Suppressor macrophage treated with lipopolysaccharide for 1 hour (primary cell): ENCODE measurements at regions not wholly inside any gene's neighbourhood (a gene's known extent, or its start where the extent isn't known, plus 50 kb on each side); places are given as distances from the start of the nearest gene placed in this dataset.

Experiments used
- DNase-seq, 3 donors: peaks; one replicate each; pipeline ENCODE4 v3.0.0-alpha.2; 2020 to 2022

DNA sequence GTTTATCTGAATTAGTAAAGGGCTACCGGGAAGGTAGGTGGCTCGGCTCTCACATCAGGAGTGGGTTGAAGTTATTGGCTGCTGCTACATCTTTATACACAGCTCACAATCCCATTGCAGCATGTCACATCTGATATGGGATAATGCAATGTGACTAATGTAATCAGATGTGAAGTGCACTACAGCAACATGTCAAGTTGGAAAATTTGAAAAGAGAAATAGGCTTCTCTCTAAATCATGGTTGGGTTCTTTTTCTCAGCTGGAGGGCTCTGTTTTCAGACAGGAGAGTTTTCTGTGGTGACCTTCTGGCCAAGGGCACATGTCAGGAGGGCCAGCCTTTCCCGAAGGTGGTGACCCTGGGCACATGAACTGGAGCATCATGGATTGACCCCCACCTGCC lies 337.5 kb downstream of the HRH4 start:
- no peak for DNase-seq

DNA sequence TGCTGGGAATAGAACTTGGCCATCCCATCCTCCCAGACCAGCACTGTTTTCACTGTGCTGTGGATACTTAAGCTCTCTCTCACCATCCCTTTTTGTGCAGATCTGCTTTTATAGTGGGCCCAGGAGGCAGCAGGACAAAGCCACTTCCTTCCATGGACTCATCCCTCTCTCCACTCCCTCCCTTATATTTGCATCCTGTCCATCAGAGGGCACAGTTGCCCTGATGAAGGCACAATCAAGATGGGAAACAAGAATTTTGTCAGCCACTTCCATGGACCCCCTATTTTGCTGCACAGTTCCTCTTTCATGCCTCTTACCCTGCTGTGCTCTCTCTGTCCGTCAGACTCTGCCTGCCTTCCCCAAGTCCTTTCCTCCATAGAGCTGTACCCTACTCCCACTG lies 338.7 kb downstream of the HRH4 start:
- no peak for DNase-seq

DNA sequence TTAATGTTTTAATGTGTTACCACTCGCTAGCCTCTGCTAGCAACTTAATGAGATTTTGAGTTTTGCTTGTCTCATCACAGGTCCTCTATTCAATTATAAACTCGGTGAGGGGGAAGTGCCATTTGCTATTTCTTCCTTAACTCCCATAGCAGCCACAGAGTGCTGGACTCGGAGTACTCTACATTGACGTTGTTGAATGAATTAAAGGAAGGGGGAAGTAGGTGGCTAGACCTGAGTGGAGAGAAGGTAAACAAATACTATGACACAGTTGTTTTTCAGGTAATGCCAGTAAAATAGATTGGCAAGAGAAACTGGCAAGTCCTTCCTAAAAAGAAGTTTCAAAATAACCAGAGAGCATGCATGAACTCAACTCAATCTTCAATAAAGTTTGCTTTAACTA lies 339.3 kb downstream of the HRH4 start:
- no peak for DNase-seq

DNA sequence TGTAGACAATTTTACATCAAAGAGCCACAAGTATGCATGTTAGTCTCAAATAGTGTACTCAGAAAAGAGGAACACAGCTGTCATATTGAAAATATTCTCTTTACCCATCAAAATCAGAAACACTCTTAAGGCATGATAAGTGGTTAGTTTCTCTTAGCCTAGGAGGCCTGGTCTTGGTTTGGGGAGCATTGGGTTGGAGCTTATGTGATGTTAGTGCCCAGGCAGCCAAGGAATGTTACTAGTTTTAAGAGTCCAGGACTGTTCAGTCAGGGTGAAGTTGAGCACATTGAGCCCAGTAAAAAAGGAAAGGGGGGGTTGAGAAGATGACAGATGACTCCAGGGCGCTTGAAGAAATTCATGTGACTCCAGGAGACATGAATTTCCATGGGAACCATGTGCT lies 340.6 kb downstream of the HRH4 start:
- no peak for DNase-seq

DNA sequence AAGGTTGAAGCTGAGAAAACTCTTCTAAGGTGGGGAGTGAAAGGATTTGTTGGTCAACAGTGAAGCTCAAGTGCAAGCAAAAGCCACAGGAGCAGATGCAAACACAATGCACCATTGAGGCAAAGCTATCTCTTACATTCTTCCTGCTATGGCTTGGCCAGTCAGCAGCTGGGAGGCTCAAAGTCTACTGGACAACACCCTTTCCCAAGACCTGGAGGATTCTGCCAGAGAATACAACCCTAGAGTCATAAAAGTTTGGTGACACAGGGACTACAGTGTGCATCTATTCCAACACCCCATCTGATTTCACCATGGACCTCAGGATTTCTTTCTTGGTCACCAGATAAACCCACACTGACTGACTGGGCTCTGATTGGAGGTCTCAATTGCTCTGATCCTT lies 342.0 kb downstream of the HRH4 start:
- no peak for DNase-seq

DNA sequence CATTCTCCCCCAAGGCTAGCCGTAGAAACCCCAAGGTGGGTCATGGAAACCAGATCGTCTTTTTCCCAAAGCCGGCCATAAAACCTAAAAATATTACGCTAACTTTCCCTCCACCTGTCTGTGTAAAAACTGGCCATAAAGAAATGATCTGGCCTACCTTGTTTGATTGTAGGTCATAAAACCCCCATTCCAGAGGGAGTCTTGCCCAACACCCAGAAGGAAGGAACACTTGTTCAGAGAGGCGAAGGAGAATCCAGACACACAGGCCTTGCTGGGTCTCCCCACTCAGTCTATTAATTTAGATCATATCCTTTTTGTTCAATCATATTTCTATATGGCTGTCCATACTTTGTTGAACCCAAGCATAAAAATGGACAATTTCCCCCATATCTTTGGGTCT lies 344.7 kb downstream of the HRH4 start:
- DNase-seq: no peak

DNA sequence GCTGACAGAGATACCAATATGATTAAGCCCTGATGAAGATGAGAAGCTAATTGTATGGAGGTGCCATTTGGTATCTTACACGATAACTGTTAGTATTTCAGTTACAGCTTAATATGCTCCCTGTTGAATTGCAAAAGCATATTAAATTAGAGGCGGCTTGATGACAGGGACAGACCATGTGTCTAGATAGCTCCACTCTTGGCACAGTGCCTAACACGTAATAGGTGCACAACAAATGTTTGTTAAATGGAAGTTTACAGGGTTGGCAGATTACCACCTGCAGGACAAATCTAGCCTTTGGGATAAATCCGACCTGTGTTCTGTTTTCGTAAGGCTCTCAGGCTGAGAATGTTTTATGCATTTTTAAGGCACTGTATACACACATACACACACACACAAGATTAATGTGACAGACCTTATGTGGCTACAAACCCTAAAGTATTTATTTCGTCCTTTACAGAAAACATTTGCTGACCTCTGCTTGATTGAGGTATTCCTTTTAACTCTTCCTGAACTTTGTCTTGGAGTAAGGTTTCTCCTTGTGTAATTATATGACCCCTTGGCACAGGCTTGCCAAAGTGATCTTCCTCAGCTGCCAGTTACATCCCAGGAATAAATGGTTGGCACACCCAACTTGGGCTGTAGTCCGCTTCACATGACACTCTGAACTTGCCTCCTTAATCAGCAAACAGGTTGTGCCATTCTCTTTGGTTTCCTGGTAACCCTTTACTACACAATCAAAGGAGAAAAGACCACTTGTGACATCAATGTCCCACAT lies 348.9 kb downstream of the HRH4 start:
- no peak for DNase-seq

DNA sequence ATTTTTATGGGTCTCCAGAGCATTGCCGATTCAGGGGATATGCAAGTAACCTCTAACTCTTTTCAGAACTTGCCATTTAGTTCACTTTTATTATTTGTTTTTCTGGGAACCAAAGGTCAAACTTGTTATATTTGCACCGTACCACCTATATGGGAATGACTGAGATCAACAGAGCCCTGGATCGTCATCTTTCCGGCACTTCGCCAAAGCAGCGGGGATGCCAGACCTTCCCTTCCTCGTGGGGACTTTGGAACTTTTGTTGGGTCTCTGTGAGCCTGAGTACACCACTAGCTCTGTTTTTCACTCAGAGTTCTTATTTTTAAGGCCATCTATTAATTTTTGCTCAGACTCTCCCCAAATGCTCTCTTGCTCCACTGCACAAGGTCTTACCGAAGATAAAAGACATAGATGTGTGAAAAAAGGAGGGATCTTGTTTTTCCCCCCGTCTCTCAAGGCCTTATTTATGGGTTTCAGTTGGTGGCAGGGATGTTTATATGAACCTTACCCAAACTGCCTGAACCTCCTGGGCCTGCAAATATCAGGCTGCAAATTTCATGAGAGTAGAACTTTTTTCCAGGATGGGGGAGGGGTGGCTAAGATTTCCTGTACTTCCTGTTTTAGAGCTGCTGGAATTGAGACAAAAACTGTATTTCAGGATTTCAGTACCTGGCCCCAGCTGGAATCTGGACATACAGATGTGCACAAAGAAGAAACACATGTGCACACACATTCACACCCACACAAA lies 350.3 kb downstream of the HRH4 start:
- DNase-seq: no peak

DNA sequence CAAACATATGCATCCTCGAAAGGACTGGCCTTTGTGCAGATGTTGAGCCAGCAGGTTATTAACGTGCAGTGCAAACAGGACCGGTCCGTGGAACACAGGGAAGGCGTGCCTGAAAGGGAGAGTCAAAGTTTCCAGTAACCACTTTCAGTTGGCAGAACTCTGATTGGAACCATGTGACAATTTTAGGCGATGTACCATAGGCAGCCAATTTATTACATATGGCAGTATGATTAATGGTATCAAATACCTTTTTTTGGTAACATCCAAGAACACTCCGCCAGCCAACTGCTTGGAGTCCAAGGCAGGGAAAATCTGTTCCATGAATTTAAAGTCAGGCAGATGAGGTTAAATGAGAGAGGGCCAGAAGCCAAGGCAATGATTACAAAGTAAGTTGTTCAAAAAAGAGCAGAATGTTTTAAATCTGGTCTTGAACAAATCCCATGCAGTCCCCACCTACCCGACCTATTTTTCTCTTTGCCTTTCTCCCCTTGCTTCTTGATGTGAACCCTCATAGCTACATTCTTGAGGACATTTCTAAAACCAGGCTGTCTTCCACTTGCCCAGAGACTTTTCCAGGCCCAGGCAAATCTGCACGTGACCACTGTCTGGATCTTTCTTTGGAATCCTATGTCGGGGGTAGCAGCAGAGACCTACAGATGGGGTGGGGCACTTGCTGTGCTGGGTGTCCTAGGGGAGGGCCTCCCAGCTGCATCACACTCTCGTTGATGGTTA lies 351.7 kb downstream of the HRH4 start:
- no peak for DNase-seq

DNA sequence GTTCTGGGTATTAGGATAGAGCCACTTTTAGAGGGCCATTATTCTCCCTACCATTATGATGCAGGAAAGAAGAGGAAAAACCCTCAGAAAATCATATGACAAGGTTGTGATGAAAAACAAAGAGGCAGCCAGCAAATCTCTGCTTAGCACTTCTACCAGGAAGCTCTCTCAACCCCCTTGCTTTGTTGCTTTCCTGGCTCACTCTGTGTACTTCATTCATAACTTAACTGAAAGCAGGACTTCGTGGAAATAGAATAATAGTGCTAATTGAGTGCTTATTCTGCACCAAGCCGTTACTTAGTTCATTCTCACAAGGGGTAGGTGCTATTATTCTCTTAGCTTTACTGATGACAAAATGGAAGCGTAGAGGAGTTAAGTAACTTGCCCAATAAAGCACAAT lies 354.1 kb downstream of the HRH4 start:
- DNase-seq: no peak

DNA sequence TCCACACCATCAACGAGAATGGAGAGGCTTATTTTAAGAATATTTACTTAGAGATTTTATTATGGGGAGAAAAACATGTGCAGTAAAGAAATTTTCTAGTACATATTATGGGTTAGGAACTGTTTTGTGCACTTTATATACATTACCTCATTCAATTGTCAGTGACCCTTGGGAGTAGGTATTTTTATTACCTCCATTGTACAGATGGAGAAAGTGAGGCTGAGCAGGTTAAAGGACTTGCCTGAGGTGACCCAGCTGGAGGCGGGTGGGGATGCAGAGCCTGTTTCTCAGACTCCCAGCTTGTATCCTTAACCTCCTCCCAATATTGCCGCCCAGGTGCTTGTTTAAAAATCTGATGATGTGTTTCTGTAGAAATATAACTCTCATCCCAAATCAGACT lies 356.7 kb downstream of the HRH4 start:
- DNase-seq: no peak

DNA sequence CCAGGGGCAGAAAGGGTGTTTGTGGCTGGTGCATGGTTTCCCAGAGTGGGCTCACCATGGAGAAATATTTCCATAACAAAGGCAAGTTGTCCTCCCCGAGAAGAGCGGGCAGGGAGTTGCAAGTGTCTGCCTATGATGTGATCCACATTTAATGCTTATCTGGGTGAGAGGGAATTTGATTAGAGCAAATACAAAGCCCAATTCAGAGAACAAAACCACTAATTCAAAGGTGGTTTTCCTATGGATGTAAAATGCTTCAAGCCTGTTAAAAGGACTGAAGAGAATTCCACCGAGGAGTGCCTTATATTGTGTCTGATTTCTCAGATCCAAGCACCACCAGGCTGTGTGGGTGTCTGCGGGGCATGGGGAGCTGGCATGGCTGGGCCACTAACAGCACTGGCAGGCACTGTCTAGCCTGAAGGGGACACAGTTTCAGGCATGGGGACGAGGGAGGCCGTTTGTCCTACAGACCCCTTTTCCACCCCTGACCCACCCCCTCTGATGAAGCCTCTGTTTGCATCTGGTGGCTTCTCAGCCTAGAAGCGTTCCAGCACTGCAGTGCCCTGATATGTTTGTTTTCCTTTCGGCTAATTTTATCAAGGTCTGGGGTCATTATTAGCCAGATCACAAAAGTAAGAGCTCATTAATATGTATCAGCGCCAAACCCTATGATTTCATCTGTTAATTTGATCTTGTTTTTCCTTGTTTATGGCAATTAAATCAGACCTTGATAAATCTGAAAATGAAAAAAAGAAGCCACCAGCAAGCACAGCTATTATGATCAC lies 357.3 kb downstream of the HRH4 start:
- no peak for DNase-seq

DNA sequence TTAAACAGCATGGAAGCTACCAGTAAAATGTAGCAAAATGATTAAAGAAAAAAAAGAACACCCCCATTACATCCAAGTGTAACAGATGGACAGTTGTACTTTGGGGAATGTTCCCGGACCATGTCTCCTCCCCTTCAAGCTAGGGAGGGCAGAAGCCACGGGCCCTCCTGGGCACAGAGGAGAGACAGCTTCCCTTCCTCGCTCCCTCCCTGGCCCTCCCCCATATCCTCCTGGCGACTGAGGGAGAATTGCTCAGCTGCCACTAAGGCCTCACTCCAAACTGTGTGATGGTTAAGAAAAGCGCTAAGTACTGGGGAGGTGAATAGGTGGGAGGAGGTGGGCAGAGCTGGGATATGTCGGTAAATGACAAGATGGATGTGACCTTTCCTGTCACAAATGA lies 358.0 kb downstream of the HRH4 start:
- no peak for DNase-seq

DNA sequence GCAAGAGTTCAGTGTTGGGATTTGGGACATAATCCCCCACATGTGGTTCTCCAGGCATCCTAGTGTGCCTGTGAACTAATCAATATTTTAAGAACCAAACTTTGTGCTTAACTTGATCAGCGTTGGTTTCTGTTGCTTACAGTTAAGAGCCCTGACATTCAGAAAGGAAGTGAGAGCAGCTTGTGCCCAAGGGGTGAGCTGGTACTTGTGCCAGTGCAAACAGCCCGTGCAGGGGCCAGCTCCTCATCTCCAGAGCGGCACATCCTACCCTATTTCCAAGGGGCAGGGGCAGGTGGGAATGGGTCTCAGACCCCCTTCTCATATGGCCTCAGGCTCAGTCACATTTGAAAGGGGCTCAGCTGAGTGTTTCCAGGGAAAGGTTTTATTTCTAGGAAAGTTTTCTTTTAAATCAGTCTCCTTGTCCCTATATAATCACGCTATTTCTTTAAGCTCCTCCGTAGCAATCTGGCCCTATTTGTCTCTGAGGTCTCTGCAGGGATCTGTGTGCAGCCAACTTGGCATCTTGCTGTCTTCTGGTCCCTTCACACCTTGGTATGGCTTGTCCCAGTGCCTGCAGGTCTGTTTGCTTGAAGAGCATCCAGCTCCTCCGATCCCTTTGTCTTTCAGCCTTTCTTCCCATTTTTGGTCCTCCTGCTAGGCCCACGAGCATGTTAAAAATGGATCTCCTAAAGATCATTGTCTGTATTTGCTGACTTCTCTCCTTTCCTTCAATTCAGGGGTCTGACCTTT lies 358.9 kb downstream of the HRH4 start:
- DNase-seq: no peak

DNA sequence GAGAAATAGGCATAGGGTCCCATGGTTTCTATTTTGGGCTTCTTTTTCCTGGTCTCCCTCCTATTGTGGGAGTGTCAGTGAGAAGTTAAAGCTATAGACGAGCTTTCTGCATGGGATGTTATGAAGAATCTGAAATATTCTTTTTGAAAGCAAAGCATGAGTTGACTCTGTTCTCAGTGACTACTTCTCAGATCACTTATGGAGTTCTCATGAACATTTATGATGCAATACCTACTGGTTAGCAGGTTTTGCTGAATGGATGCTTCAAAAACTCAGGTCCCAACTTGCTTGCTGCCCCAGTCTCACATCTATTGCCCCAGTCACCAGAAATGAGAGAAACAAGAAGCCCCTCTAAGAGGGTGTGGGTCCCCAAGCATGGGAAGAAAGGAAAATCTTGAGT lies 365.0 kb downstream of the HRH4 start:
- no peak for DNase-seq

DNA sequence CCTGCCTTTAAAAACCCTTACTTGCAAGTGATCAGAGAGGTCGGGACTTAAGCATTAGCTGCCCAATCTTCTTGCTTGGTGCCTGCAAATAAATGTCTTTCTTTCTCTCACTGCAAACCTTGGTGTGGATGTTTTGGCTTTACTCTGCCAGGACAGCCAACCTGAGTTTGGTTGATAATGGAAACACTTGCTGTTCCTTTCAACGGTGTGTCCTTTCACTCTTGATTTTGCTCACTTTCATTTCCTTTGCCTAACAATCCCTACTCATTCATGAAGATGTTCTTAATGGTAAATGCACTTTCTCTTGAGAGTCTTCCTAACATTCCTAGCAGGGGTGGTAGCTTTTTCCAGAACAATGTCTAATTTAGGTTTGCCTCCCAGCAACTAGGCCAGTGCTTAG lies 366.2 kb downstream of the HRH4 start:
- DNase-seq: no peak

DNA sequence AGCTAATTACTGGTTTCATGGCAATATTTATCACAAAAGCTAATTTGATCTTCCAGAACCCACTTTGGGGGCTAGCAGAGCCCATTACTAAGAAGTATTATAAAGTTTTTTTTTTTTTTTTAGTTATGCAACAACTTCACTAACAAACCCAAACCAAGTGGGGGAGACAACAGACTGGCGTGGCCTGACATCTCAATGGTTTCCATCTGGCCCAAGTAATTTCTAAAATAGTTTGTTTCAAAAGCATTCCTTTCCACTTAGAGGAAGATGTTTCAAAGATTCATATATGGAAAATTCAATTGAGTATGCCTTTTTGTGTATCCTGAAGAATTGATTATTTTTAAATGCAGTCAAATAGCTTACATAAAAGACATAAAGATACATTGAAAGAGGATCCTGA lies 367.1 kb downstream of the HRH4 start:
- no peak for DNase-seq

DNA sequence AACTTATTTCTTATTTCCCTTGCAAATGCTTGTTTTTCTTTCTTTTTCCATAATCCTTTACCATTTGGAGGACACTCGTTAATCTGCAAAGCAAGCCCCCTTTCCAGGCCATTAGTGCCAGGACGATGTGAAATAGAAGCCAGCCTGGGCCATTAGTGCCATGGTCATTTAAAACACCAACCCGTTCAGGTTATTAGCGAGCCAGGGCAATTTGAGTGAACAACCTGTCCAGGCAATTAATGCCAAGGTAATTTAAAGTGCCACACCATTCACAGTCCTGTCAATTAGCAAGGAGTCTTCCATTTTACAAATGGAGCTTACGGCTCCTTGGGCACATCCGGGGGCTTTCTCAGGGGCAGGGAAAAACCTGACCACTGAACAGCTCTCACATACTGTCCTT lies 370.6 kb downstream of the HRH4 start:
- no peak for DNase-seq

DNA sequence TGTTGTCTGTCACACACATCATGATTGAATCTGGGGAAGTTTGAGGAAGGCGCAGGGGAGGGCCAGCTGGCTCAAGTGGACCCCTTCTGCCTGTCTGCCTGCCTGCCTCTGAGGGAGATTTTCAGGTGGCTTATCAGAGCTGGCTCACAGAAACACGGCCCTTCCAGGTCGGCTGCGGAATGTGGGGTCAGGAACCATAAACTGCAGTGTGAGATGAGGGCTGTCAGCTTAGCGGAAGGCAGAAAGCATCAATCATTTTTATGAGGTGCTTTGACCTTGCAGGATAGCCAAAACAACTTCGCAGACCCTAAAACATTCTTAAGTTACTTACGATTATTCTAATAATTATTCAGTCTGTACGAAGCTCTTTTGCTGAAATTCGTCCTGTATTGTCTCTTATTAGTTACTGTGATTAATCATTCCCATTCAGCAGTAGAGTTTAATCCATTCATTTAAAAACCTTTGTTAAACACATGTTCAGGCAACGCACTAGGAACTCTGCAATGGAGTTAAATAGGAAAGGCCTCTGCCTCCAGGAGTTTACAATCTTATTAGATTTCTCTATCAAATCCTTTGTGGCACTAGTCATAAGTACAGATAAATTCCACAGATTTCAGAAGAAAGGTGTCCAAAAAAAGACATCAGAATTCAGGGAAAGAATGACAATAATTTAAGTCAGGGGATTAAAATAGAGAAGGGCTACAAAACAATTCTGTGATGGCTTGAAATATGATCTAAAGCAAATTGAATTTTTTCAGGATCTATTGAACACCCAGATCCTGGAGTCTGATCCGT lies 371.6 kb downstream of the HRH4 start:
- no peak for DNase-seq

DNA sequence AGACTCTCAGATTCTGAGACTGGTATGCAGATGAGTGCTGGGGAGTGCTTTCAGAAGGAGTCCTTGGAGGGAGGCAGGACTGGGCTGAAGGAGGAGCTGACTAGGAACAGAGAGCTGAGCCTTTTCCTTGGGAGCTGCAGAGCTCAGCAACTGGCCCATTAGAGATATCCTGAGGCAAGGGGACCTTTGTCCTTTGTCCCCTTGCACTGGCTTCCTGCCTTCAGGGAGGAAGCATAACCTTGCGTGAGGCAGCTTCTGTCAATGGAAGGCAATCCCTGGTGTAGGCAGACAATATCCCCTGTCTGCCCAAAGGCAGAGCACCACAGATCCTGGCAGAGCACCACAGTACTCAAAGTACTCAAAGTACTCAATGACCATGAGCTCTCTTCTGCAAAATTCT lies 375.3 kb downstream of the HRH4 start:
- no peak for DNase-seq

DNA sequence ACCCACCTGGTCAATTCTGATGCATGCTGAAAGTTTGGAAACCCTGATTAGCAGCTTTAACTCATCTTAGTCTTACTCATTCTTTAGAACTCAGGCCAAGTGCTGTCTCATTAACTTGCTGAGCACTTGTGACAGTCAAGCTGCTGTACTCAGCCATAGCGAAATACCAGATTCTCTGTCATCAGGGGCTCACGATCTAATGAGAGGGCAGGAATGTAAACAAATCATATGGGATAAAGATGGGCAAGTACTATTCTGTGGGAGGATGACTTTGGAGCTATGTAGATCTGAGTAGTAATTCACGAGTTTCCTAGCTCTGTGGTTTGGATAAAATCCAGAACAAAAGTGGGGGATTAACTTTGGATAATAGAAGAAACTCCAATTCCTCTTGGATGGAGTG lies 376.6 kb downstream of the HRH4 start:
- DNase-seq: no peak

DNA sequence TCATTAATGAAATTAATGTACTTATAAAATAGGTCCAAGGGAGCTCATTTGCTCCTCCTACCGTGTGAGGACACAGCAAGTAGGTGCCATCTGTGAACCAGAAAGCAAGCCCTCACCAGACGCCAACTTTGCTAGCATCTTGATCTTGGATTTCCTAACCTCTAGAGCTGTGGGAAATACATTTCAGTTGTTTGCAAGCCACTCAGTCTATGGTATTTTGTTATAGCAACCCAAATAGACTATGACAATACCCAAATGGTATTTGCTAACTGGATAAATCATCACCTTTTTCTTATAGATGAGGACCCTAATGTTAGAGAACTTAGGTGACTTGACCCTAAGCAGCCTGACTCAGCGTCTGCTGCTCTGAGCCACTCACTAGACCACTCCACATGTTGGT lies 379.6 kb downstream of the HRH4 start:
- DNase-seq: no peak
